Astrocyte (in vitro differentiated cells and primary cell): ENCODE measurements at regions not wholly inside any gene's neighbourhood (a gene's known extent, or its start where the extent isn't known, plus 50 kb on each side); places are given as distances from the start of the nearest gene placed in this dataset.

Source experiments
- DNase-seq: peaks from one replicate; pipeline ENCODE4 v3.0.0-alpha.2; 2010; ENCODE audit warnings: low read depth
- FAIRE-seq: peaks from 2 replicates; lab custom pipeline; 2011; peaks lifted over from hg19 to GRCh38; lab: Jason Lieb, UNC
- H2AFZ ChIP-seq: 2 replicates; pipeline ENCODE4 v1.6.0; 2012; ENCODE audit warnings: low read depth, low read length, inconsistent platforms
- H3K27ac ChIP-seq: 2 replicates; pipeline ENCODE4 v1.5.1; 2011; ENCODE audit warnings: low read depth, low read length, inconsistent platforms
- H3K27me3 ChIP-seq: 2 replicates; pipeline ENCODE4 v1.6.0; 2011; ENCODE audit warnings: low read length, inconsistent platforms; ENCODE audit not compliant: insufficient read depth
- H3K36me3 ChIP-seq: 2 replicates; pipeline ENCODE4 v1.5.1; 2011; ENCODE audit warnings: low read length, inconsistent platforms; ENCODE audit not compliant: insufficient read depth
- H3K4me1 ChIP-seq: 2 replicates; pipeline ENCODE4 v1.5.1; 2011; ENCODE audit warnings: low read length, inconsistent platforms; ENCODE audit not compliant: insufficient read depth
- H3K4me2 ChIP-seq: 2 replicates; pipeline ENCODE4 v1.6.0; 2012; ENCODE audit warnings: low read length, inconsistent platforms
- H3K4me3 ChIP-seq: 2 replicates; pipeline ENCODE4 v1.5.1; 2011; ENCODE audit warnings: low read depth, mild to moderate bottlenecking, low read length, inconsistent platforms; ENCODE audit not compliant: insufficient read depth
- H3K79me2 ChIP-seq: 2 replicates; pipeline ENCODE4 v1.6.0; 2012; ENCODE audit warnings: mild to moderate bottlenecking, low read length, inconsistent platforms; ENCODE audit not compliant: insufficient read depth
- H3K9ac ChIP-seq: 2 replicates; pipeline ENCODE4 v1.6.0; 2012; ENCODE audit warnings: mild to moderate bottlenecking, low read length, inconsistent platforms
- H3K9me3 ChIP-seq: 2 replicates; pipeline ENCODE4 v1.5.1; 2012; ENCODE audit warnings: low read depth, mild to moderate bottlenecking, low read length, inconsistent platforms; ENCODE audit not compliant: insufficient read depth
- H4K20me1 ChIP-seq: 2 replicates; pipeline ENCODE4 v1.6.0; 2012; ENCODE audit warnings: low read length, inconsistent platforms; ENCODE audit not compliant: insufficient read depth
- H3K27ac Mint-ChIP-seq: one replicate; pipeline ENCODE4 v1.8.0; 2021; ENCODE audit warnings: mild to moderate bottlenecking, mixed read lengths; ENCODE audit not compliant: unreplicated experiment
- H3K27me3 Mint-ChIP-seq: one replicate; pipeline ENCODE4 v1.8.0; 2021; ENCODE audit warnings: low read depth, mixed read lengths; ENCODE audit not compliant: unreplicated experiment
- H3K36me3 Mint-ChIP-seq: one replicate; pipeline ENCODE4 v1.8.0; 2021; ENCODE audit warnings: low read depth, mixed read lengths; ENCODE audit not compliant: unreplicated experiment
- H3K4me1 Mint-ChIP-seq: one replicate; pipeline ENCODE4 v1.8.0; 2021; ENCODE audit warnings: low read depth, mixed read lengths; ENCODE audit not compliant: unreplicated experiment
- H3K4me3 Mint-ChIP-seq: one replicate; pipeline ENCODE4 v1.8.0; 2021; ENCODE audit warnings: mild to moderate bottlenecking, moderate library complexity, mixed read lengths; ENCODE audit not compliant: unreplicated experiment
- H3K9me3 Mint-ChIP-seq: one replicate; pipeline ENCODE4 v1.8.0; 2021; ENCODE audit warnings: mild to moderate bottlenecking, mixed read lengths; ENCODE audit not compliant: unreplicated experiment
- EZH2 ChIP-seq: IDR thresholded peaks from 2 replicates; pipeline ENCODE4 v1.6.1; 2012; ENCODE audit warnings: mild to moderate bottlenecking, low read length, inconsistent platforms; ENCODE audit not compliant: insufficient read depth
- TF ChIP-seq, protein P1 (sequence below): IDR thresholded peaks from 2 replicates; pipeline ENCODE4 v1.5.1; 2011; ENCODE audit warnings: low read depth, mild to moderate bottlenecking, inconsistent platforms, low read length, moderate library complexity; ENCODE audit not compliant: insufficient read depth

DNA sequence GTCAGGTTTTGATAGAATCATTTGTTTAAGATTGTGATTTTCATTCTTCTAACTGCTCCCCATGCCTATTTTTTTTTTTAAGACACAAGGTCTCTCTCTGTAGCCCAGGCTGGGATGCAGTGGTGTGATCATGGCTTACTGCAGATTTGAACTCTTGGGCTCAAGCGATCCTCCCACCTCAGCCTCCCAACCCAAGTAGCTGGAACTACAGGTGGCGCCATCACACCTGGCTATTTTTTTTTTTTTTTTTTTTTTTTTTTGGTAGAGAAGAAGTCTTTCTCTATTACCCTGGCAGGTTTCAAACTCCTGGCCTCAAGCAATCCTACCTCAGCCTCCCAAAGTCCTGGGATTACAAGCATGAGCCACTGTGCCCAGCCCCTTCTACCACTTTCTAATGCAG lies 223.3 kb downstream of the CBLN1 start:
- no peak overlapping the region for H3K4me2 ChIP-seq
- no peak overlapping the region for H3K9ac ChIP-seq
- Mint-ChIP-seq H3K36me3 (no peaks in the 10 kb centered on the region), H3K9me3 (no peaks in the 10 kb centered on the region), H3K4me1 (no peaks in the 10 kb centered on the region), H3K27ac (no peak overlapping the region), H3K27me3 (peaks cover 19% of the 10 kb centered on the region), H3K4me3 (no peak overlapping the region)
- H2AFZ ChIP-seq: no peak overlapping the region
- DNase-seq (no peak), FAIRE-seq (no peak)
- no peak overlapping the region for H3K4me3 ChIP-seq
- no peaks in the 10 kb centered on the region for H3K9me3 ChIP-seq
- no peaks in the 10 kb centered on the region for H3K27me3 ChIP-seq
- no peak for TF ChIP-seq EZH2
- TF ChIP-seq, protein P1, sequence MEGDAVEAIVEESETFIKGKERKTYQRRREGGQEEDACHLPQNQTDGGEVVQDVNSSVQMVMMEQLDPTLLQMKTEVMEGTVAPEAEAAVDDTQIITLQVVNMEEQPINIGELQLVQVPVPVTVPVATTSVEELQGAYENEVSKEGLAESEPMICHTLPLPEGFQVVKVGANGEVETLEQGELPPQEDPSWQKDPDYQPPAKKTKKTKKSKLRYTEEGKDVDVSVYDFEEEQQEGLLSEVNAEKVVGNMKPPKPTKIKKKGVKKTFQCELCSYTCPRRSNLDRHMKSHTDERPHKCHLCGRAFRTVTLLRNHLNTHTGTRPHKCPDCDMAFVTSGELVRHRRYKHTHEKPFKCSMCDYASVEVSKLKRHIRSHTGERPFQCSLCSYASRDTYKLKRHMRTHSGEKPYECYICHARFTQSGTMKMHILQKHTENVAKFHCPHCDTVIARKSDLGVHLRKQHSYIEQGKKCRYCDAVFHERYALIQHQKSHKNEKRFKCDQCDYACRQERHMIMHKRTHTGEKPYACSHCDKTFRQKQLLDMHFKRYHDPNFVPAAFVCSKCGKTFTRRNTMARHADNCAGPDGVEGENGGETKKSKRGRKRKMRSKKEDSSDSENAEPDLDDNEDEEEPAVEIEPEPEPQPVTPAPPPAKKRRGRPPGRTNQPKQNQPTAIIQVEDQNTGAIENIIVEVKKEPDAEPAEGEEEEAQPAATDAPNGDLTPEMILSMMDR: no peak
- no peaks in the 10 kb centered on the region for H3K36me3 ChIP-seq
- H3K4me1 ChIP-seq: no peaks in the 10 kb centered on the region
- no peaks in the 10 kb centered on the region for H3K79me2 ChIP-seq
- H3K27ac ChIP-seq: no peak overlapping the region
- H4K20me1 ChIP-seq: no peaks in the 10 kb centered on the region

DNA sequence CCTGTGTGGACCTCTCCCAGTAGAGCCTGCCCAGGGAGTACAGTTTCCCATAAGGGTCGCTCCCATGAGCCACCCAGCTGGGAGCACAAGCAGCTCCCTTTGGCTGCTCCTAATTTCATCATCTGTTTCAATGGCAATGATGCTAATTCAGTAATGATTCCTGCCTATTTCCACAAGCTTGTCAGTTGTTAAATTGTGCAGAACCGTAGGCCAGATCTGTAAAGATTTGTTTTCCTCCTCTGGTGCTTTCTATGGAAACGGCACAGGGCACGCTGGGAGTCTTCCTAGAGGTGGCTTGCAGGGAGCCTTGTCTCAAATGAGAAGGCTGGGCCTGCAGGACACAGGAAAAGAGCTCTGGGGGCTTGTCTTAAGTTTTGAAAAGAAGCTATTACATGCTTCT lies 223.7 kb downstream of the CBLN1 start:
- Histone ChIP-seq H3K27ac (no peak overlapping the region), H3K9ac (no peak overlapping the region), H3K79me2 (no peaks in the 10 kb centered on the region), H3K27me3 (no peaks in the 10 kb centered on the region), H3K4me3 (no peak overlapping the region), H3K4me1 (no peaks in the 10 kb centered on the region), H3K4me2 (no peak overlapping the region), H3K9me3 (no peaks in the 10 kb centered on the region), H3K36me3 (no peaks in the 10 kb centered on the region), H4K20me1 (no peaks in the 10 kb centered on the region), H2AFZ (no peak overlapping the region)
- TF ChIP-seq, protein P1: no peak
- TF ChIP-seq EZH2: no peak
- no peaks in the 10 kb centered on the region for H3K4me1 Mint-ChIP-seq
- H3K36me3 Mint-ChIP-seq: no peaks in the 10 kb centered on the region
- no peak overlapping the region for H3K27ac Mint-ChIP-seq
- H3K27me3 Mint-ChIP-seq: peaks cover 16% of the 10 kb centered on the region
- H3K4me3 Mint-ChIP-seq: no peak overlapping the region
- no peak for FAIRE-seq
- no peak for DNase-seq
- H3K9me3 Mint-ChIP-seq: no peaks in the 10 kb centered on the region

DNA sequence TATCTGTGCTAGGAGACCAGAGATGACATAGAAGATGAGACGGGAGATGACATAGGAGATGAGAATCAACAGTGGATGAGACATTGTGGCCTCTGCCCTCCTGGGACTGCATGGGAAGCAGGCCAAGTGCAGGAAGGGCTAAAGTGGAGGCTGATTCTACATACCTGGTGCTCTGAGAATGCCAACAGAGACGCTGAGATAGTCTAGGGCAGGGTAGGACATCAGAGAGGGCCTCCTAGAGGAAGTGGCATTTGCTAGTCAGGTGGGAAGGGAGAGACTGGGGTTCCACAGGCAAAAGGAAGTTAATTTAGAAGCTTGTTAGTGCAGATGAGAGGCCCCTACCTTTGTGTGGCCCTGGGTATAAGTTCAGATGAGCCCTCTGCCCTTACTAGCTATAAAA lies 224.2 kb downstream of the CBLN1 start:
- Histone ChIP-seq H3K9ac (no peak overlapping the region), H3K9me3 (no peaks in the 10 kb centered on the region), H3K36me3 (no peaks in the 10 kb centered on the region), H3K4me2 (no peak overlapping the region), H4K20me1 (no peaks in the 10 kb centered on the region), H3K4me3 (no peak overlapping the region), H3K27ac (no peak overlapping the region), H3K79me2 (no peaks in the 10 kb centered on the region), H2AFZ (no peak overlapping the region), H3K27me3 (no peaks in the 10 kb centered on the region), H3K4me1 (no peaks in the 10 kb centered on the region)
- H3K27ac Mint-ChIP-seq: no peak overlapping the region
- no peaks in the 10 kb centered on the region for H3K4me1 Mint-ChIP-seq
- peaks cover 11% of the 10 kb centered on the region for H3K27me3 Mint-ChIP-seq
- TF ChIP-seq, protein P1: no peak
- no peak for TF ChIP-seq EZH2
- no peaks in the 10 kb centered on the region for H3K36me3 Mint-ChIP-seq
- FAIRE-seq (no peak), DNase-seq (no peak)
- no peaks in the 10 kb centered on the region for H3K9me3 Mint-ChIP-seq
- no peak overlapping the region for H3K4me3 Mint-ChIP-seq
